NCI-H2029 treated with DMSO at 0.1 percent for 48 hours (cell line): ENCODE measurements at regions not wholly inside any gene's neighbourhood (a gene's known extent, or its start where the extent isn't known, plus 50 kb on each side); places are given as distances from the start of the nearest gene placed in this dataset.
"Not testable (repeated sequence)": the region's sequence is repeated elsewhere in the genome, so short reads cannot be mapped to it uniquely, and the experiment has no call there.

Source experiments
- DNase-seq: peaks from one replicate; lab custom pipeline; 2025; lab: John Stamatoyannopoulos, UW

GRCh38 chr4:112946127-112946526 lies 103.3 kb upstream of the ANK2 start:
- DNase-seq, result no peak

- no peak for DNase-seq
Measured at GRCh38 chr4:112947616-112948015, 101.8 kb upstream of the ANK2 start.

GRCh38 chr4:112951362-112952312 lies 97.8 kb upstream of the ANK2 start:
- no peak for DNase-seq

- no peak for DNase-seq
Measured at GRCh38 chr4:112952313-112952700, 97.1 kb upstream of the ANK2 start.

GRCh38 chr4:112953262-112953661 lies 96.2 kb upstream of the ANK2 start:
- no peak for DNase-seq

- DNase-seq, result no peak
Measured at GRCh38 chr4:112954286-112954685, 95.2 kb upstream of the ANK2 start.

GRCh38 chr4:112956484-112956896 lies 93.0 kb upstream of the ANK2 start:
- no peak for DNase-seq

GRCh38 chr4:112957764-112958163 lies 91.7 kb upstream of the ANK2 start:
- not testable (repeated sequence) for DNase-seq

GRCh38 chr4:112966701-112967488 lies 82.6 kb upstream of the ANK2 start:
- no peak for DNase-seq

GRCh38 chr4:112968451-112969159 lies 80.8 kb upstream of the ANK2 start:
- no peak for DNase-seq

GRCh38 chr4:112970903-112971302 lies 78.5 kb upstream of the ANK2 start:
- no peak for DNase-seq

GRCh38 chr4:112973750-112974251 lies 75.7 kb upstream of the ANK2 start:
- no peak for DNase-seq

- no peak for DNase-seq
Measured at GRCh38 chr4:112975567-112976355, 73.7 kb upstream of the ANK2 start.

GRCh38 chr4:112978691-112979472 lies 70.6 kb upstream of the ANK2 start:
- DNase-seq, result no peak

GRCh38 chr4:112979881-112980421 lies 69.5 kb upstream of the ANK2 start:
- no peak for DNase-seq

GRCh38 chr4:112982680-112983079 lies 66.8 kb upstream of the ANK2 start:
- no peak for DNase-seq

GRCh38 chr4:112994732-112995464 lies 54.6 kb upstream of the ANK2 start:
- DNase-seq, result no peak
